A673 (cell line): ENCODE measurements at regions not wholly inside any gene's neighbourhood (a gene's known extent, or its start where the extent isn't known, plus 50 kb on each side); places are given as distances from the start of the nearest gene placed in this dataset.

ENCODE experiments used
- CTCF ChIP-seq: fragments of 300-800, 200-600 bp; sonication (generic); conservative IDR thresholded peaks from 2 replicates; pipeline ENCODE4 v1.5.1; 2017; ENCODE audit warnings: low read depth, mild to moderate bottlenecking, antibody characterized with exemption, low read length, moderate library complexity, mixed read lengths
- EZH2 ChIP-seq: fragments of 200-600 bp; sonication (generic); IDR thresholded peaks from 2 replicates; pipeline ENCODE4 v1.6.1; 2017; ENCODE audit warnings: borderline replicate concordance, low read depth, mild to moderate bottlenecking, mixed read lengths, antibody characterized with exemption, low read length; ENCODE audit not compliant: poor library complexity, severe bottlenecking

GRCh38 chr7:113175525-113176104 lies 57.3 kb upstream of the SMIM30 start:
- TF ChIP-seq CTCF (no peak), EZH2 (no peak)
